Panc1 (cell line): ENCODE measurements at regions not wholly inside any gene's neighbourhood (a gene's known extent, or its start where the extent isn't known, plus 50 kb on each side); places are given as distances from the start of the nearest gene placed in this dataset.

Experiments
- CTCF ChIP-seq: fragments of 450-650 bp; IDR thresholded peaks from 2 replicates; pipeline ENCODE4 v1.5.1; 2017; ENCODE audit warnings: mild to moderate bottlenecking
- SIN3A ChIP-seq: IDR thresholded peaks from 2 replicates; pipeline ENCODE4 v1.6.1; 2012; ENCODE audit warnings: low read depth, mild to moderate bottlenecking, low read length, moderate library complexity, borderline replicate concordance; ENCODE audit not compliant: insufficient read depth

DNA sequence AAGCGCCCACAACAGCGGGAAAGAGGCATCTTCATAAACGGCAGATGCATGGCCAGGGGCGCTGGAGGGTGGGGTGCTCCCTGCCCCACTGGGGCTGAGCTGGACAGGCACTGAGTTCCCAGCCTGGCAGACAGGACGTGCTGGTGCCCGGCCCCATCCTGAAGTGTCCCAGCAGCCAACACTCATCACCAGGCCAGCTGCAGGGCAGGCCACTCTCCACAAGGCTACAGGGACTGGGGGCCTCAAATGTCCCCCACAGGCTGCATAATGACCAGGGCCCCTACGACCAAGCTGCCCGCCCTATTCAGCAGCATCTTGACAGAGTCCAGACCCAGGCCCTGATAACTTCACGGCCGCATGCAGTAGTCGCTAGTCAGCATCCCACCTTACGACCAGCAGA is 124.1 kb upstream of the IQSEC1 start:
- TF ChIP-seq CTCF (no peak), SIN3A (no peak)
